Astrocyte of the hippocampus (primary cell): ENCODE measurements at regions not wholly inside any gene's neighbourhood (a gene's known extent, or its start where the extent isn't known, plus 50 kb on each side); places are given as distances from the start of the nearest gene placed in this dataset.
"Not testable (repeated sequence)": the region's sequence is repeated elsewhere in the genome, so short reads cannot be mapped to it uniquely, and the experiment has no call there.

ENCODE experiments used
- DNase-seq: peaks from one replicate; pipeline ENCODE4 v3.0.0; 2011; ENCODE audit warnings: low read depth, low spot score

DNA sequence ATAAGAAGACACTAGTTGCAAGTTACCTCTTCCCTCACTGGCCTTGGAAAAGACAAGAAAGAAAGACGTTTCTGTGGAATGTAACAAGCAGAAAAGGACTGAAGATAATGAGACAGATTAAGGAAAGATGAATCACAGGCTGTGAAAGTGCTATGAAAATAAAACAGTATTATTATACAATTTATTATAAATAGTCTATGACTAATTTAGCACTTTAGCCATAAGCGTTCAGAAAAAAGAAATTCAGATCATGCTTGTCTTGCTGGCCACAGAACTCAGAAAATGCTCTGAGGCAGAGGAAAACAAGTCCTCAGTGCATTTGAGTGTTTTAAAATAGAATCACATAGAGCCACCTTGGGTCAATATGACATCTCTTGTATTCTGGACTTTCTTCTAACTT lies 174.8 kb upstream of the NBPF9 start:
- not testable (repeated sequence) for DNase-seq

DNA sequence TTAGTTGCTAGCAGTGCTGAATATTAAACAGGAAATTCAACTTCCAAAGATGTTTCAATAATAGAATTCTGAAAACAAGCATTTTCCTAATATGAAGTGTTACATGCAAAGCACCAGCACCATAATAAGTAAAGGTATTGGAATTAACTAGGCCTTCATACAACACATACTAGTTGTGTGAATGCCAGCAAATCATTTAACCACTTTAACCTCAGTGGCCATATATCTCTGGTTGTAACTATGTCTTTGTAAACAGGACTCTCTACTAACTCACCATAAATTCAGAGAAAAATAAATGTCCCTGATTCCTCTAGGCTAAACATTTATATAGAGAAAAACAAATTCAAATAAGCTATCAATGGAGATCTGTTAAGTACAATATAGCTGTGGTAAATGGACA lies 175.7 kb upstream of the NBPF9 start:
- not testable (repeated sequence) for DNase-seq

DNA sequence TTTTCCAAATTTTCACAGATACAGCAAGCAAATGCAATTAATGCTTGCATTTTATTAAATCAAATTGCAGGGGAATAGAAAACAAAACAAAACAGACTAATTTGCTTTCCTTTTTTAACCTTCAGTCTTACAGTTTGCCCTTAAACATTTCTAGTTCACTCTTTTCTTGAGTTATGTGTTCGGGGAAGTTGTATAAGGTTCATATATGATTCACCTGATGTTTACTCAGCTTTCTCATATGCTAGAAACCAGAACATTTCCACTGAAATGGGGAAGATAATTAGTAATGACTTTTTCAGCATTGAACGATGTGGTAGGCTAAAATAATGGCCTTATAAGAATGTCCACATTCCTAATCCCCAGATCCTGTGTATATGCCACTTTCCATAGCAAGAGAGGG lies 176.2 kb upstream of the NBPF9 start:
- DNase-seq: not testable (repeated sequence)

DNA sequence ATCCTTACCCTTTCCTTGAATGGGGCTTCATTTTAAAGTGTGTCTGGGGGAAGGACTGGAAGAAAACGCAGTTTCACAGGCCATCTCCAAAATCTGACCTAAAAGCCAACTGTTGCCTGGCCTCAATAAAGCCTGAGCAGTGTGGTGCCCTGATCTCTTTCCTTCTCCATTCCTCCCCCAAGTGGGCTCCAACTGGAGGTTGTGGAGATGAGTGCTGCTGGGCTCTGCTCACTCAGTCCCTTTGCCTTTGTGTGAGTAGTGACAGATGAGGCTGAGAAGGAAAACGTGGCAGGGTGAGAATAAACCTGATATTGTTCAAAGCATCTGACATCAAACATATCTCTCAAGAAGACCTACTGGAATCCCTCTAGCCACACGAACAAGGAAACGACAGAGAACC lies 181.4 kb upstream of the NBPF9 start:
- not testable (repeated sequence) for DNase-seq

DNA sequence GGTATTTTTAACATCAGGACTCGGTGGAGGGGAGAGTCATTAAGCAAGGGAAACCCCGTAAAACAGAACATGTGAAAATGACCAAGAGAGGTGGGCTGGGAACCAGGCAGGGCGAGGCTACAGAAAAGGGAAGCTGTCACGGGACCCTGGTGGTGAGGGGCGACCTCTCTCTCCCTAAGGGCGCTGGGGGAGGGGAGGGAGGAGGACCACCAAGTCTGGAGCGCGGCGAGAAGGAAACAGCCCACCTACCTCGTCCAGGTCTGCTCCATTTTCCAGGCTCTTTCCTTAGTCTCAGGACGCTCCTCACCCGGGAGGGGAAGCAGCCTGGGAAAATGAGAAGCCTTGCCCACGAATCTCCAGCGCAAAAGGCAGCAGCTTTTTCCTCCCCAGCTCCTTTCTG lies 181.9 kb upstream of the NBPF9 start:
- DNase-seq: not testable (repeated sequence)

DNA sequence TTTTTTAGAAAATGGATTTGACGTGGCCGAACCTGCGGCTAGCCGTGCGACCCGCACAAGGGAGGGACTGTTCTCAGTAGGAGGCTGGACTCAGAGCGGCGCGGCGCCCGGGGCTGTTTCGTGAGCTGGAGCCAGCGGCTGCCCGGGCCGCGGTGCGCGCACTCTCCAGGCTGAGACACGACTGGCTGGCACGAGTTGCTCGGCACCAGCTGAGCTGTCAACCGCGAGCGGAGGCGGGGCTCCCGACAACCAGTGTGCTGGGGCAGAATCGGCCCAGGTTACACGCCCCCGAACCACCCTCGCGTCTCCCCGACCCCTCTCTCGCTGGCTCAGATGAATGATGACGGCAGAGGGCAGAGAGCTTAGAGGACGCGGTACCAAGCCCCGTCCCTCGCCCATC lies 182.3 kb upstream of the NBPF9 start:
- not testable (repeated sequence) for DNase-seq

DNA sequence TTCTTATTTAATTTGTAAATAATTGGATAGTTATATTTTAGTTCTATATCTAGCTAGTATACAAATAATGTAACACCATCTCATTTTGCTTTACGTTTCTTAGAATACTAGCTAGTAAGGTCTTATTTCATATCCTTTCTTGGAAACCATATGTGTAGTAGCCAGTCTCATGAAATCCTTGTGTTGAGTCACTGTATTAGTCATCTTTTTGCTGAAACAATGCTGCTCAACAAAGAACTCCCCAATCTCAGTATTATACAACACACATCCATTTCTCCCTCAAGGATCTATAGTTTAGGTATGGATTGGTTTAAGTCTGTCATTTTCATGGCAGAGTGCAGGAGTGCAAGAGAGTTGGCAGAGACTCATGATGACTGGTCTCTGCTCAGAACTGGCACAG lies 185.2 kb upstream of the NBPF9 start:
- not testable (repeated sequence) for DNase-seq

DNA sequence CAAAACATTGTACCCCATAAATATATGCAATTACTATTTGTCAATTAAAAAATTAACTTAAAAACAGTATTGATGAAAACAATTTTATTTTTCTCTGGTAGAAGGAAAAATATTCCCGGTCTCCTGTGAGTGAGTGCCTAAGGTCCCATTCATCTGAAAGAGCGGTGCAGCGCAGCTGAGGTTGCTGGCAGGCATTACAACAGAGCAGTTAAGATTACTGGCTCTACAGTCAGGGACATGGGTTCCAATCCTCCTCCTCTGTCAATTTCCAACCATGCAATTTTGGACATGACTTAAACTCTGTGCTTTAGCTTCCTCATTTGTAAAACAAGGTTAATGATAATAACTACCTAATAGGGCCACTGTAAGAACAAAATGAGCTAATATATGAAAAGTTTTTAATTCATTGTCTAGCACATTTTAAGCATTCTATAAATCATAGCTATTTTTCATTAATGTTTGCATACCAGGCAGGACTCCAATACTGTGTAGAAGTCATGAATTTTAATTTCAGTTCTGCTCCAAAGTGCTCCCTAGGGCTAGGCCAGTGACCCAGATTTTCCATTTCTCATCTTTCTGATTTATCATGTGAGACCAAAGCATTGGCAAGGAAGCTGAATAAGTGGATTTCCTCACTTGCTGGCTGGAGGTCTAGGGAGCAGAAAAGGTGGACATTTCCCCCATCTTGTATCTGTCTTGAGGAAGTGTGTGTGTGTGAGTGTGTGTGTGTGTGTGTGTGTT lies 174.2 kb upstream of the NBPF19 start:
- DNase-seq: not testable (repeated sequence)

DNA sequence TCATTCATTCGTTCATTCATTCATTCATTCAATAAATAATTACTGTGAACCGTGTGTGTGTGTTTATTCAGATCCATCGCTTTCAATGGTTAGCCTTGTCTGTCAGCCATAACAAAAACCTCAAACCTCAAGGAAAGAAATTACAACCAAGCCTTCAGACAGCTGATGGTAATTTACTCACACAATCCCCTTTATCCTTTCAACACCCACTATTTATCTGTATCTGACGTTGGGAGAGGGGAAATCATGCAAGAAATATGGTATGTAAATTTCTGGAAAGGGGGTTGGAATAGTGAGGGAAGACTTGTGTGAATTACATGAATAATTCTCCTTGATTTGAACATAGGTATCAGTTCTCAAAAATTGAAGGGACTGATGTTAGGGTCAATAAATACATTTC lies 173.6 kb upstream of the NBPF19 start:
- DNase-seq: not testable (repeated sequence)

DNA sequence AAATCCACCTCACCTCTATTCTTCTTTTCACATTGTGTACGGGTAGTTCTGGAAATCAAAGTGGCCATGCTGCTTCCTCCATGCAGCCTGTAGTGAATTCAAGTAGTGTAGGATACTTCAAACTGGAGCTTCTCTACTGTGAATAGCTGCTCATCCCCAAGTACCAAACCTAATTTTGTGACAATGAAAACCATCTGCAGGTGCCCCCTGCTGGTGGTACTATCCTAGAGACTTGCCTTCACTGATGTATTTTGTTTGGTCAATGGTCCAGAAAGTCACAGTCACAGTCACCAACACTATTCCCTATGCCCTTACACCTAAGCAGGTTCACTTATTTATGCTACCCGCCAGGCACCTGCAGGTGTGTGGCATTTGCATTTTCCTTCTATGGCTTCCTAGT lies 170.0 kb upstream of the NBPF19 start:
- not testable (repeated sequence) for DNase-seq

DNA sequence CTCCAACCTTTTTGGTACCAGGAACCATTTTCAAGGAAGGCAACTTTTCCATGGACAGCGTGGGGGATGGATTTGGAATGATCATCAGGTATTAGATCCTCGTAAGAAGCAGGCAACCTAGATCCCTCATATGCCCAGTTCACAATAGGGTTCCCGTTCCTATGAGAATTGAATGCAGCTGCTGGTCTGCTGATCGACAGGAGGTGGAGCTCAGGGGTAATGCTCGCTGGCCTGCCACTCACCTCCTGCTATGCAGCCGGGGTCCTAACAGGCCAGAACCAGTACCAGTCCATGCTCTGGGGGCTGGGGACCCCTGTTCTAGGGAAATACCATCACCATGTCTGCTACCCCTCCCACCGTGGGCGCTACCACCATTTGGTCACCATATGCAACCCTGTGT lies 167.2 kb upstream of the NBPF19 start:
- DNase-seq: not testable (repeated sequence)

DNA sequence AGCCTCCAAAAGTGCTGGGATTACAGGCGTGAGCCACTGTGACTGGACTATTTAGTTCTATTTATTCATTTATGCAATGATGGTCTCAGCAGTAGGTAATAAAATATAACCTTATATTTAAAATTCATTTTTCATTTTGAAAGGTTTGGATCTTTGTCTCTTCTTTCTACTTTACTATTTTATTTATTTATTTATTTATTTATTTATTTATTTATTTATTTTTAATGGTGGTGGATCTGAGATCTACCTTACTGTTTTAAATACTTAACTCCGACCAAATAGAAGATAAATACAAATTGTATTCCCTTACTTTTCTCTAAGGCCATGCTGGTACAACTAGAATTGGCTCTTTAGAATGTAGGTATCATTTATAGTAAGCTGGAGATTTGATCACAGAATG lies 159.9 kb upstream of the NBPF19 start:
- DNase-seq: not testable (repeated sequence)

DNA sequence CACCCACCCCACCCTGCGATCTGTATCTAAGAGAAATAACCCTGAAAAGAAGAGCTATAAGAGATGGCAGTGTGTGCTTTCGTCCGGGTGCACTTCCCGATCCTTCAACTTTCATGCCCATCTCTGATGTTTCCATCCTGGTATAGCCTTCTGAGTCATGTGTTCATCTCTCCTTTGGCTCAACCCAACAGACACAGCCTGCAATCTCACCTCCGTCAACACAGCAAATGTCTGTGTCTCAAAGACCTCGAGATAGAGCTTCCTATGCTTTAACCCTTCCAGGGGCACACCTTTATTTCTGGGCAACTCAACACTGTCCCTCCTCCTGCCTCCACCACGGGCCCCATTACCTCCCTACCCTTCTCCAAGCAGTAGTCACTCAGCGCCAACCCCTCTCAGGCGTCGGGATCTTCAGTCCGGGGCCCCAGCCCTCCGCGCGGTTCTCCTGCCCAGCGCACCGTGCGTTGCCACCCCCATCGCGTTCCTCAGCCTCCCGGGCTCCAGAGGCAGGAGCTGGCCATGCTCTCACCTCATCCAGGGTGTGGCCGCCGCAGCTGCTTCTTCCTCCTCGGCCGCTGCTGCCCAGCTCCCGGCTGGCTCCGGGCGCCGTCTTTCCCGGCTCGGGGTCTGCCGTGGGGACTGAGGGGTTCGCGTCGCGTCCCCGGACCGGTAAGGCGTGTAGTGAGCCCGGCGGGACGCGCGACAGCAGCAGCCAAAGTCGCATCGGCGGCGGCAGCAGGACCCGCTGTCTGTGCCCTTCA lies 153.7 kb upstream of the NBPF19 start:
- DNase-seq: not testable (repeated sequence)

DNA sequence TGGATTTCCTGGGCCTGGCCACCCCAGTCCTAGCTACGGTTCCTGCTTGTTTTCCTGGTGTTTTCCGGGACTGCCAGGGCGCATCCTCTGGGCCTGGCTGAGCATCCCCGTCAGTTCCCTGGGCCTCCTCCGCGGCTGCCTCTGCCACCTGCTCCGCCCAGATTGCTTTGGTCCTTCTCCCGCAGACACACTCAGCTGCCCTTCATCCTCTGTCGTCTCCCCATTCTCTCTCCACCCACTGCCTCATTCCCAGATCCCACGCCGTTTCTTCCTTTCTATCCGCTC lies 153.2 kb upstream of the NBPF19 start:
- not testable (repeated sequence) for DNase-seq

DNA sequence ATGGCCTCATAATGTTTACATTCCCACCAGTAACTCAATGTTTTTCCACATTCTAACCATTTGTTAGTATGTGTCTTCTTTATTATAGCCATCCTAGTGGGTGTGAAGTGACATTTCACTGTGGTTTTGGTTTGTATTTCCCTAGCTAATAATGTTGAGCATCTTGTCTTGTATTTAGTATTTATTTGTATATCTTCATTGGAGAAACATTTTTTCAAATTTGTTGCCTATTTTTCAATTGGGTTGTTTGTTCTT lies 144.8 kb upstream of the NBPF19 start:
- DNase-seq: not testable (repeated sequence)

DNA sequence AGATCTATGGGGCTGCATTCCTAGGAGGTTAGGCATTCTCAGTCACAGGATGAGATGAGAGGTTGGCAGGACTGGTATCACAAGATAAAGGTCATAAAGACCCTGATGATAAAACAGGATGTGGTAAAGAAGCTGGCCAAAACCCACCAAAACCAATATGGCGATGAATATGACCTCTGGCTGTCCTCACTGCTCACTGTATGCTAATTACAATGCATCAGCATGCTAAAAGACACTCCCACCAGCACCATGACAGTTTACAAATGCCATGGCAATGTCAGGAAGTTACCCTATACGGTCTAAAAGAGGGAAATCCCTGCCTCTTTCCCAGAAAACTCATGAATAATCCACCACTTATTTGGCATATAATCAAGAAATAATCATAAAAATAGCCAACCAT lies 138.8 kb upstream of the NBPF19 start:
- DNase-seq: not testable (repeated sequence)

DNA sequence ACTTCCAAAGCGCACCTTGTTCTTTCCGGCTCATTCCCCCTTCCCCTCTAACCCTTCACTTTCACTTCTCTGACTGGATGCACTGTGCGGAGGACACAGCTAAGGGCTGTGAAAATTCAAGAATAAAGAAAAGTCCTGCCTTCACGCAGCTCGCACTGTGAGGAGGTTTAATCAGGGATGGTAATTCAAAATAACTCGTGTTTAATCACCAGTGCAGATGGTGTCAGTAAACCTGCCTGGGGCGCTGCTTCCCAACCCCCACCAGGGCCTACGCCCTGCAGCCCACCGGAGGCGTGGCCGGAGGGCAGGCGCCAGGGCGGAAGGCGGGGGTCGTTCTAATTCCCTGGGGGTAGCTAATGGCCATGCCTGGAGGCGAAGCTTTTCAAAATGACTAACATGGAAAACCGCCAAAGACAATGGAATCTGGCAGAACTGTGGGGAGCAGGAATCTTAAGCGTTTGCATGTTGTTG lies 136.6 kb upstream of the NBPF19 start:
- DNase-seq: not testable (repeated sequence)

DNA sequence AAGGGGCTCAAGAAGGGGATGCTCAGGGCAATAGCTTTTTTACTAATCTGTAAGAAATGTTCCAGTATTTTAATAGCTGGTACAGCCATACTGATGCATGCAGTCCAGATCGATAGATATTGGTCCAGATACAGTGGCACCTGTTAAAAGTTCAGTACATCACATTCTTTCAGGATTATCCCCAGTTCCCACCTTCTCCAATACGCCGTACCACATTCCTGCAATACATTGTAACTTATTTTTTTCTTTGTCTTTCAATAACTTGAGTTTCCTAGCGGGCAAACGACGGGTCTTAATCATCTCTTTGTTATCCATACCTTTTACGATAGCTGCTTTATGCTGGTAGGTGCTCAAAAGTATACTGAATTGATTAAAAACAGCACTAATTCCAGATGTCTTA lies 136.1 kb upstream of the NBPF19 start:
- DNase-seq: not testable (repeated sequence)

DNA sequence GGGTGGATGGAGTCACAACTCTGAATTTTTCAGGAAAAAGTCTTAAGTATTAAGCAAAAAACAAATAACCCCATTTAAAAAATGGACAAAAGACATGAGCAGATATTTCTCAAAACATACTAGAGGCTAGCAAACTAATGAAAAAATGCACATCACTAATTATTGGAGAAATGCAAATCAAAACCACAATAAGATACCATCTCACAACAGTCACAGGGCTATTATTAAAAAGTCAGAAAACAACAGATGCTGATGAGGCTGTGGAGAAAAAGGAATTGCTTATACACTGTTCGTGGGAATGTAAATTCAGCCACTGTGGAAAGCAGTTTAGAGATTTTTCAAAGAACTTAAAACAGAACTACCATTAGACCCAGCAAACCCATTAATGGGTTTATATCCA lies 125.4 kb upstream of the NBPF19 start:
- DNase-seq: not testable (repeated sequence)

DNA sequence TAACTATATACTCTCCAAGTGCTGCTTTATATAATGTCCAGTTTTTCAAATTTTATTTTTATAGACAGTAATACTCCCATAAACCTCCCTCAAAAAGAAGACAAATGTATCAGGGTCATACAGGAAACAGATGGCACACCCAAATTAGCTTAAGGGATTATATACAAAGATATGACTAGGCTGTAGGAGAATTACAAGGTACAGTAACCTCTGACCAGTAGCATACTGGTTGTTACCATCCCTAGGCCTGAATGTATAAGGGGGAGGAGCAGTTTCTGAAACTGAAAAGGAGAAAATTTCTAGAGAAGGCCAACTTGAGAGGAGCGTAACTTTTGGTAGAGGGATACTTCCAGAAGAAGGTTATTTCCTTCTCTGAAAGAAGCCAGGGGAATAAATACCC lies 122.6 kb upstream of the NBPF19 start:
- not testable (repeated sequence) for DNase-seq

DNA sequence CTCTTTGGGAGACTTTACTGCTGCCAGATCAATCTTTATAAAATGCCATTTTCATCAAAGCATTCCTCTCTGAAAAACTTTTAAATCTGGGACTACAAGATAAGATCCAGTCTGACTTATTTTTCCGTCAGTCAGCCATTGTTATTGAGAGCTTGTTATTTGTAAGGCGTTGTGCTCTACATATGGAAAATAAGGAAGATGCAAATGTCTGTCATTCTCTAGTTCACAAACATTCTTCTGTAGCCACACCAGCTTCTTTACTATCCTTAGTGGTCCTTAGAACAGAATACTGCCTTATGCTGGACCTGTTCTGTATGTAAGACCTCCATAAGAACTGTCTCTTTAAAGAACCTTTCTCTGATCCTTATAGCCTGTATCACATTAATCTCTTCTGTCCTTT lies 120.3 kb upstream of the NBPF19 start:
- DNase-seq: not testable (repeated sequence)

DNA sequence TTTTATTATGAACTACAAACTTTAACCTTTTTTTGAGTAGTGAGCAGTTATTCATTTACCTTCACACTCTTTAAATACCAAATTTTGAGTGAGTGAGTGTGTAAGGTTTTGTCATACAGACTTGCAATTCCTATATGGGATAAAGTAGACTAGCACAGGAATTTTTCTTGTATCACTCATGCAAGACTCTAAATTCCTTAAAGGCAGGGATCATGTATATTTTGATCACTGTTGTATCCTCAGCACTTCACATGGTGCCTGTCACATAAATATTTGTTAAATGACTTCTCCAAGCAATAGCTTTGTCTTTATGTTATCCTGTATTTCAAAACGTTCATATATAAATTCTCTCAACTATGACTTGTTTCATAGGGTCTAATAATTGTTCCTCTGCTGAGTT lies 119.1 kb upstream of the NBPF19 start:
- not testable (repeated sequence) for DNase-seq

DNA sequence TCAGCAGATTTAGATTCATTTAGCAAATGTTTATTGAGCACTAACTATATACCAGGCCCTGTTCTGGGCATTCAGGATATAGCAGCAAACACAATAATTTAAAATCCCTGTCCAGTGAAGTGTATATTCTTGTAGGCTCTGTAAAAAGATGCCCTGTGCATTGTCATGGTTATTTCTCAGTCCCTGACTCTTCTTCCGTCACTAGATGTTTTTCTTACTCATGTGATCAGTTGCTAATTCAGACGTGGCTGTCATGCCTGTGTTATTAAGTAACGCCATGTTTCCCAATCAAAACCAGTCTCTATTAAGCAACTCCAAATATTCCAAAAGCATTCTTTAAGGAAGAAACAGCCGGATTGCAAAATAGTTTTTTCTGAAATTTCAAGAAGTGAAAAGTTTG lies 118.7 kb upstream of the NBPF19 start:
- DNase-seq: not testable (repeated sequence)
